ENCODE measurements at regions not wholly inside any gene's neighbourhood (a gene's known extent, or its start where the extent isn't known, plus 50 kb on each side); places are given as distances from the start of the nearest gene placed in this dataset.
A peak's percentile ranks its signal among the peaks of the same experiment; 100 is the strongest.

GRCh38 chr5:93794954-93795353 is 53.6 kb upstream of the POU5F2 start:
- Histone ChIP-seq H3K4me1 (ENCODE audit: control insufficient read depth in 3 of 3, insufficient read depth in 2 of 3, low read depth in 1 of 3, low read length in 2 of 3) (no peaks in the 10 kb centered on the region), H3K27ac (ENCODE audit: low read depth in 1 of 3, low read length in 2 of 3) (no peak overlapping the region), H3K9me3 (ENCODE audit: control insufficient read depth in 2 of 2, insufficient read depth in 1 of 2, low read depth in 1 of 2, low read length in 1 of 2) (no peaks in the 10 kb centered on the region), H3K4me3 (ENCODE audit: low read depth in 1 of 3, low read length in 3 of 3) (no peak overlapping the region), H3K27me3 (ENCODE audit: control insufficient read depth in 3 of 3, insufficient read depth in 3 of 3, low read length in 3 of 3) (no peaks in the 10 kb centered on the region), H3K36me3 (ENCODE audit: control insufficient read depth in 3 of 3, insufficient read depth in 2 of 3, low read depth in 1 of 3, low read length in 3 of 3) (peaks cover 0 to 7% (median 0%) of the 10 kb centered on the region in 3 donors)
- WGBS, 3 donors = 85 to 92% (median 87%) methylated on average over 5 of the region's 5 CpGs
- FAIRE-seq (no peak), DNase-seq (no peak)

- Histone ChIP-seq H3K36me3 (ENCODE audit: control insufficient read depth in 3 of 3, insufficient read depth in 2 of 3, low read depth in 1 of 3, low read length in 3 of 3) (peaks cover 0 to 7% (median 0%) of the 10 kb centered on the region in 3 donors), H3K9me3 (ENCODE audit: control insufficient read depth in 2 of 2, insufficient read depth in 1 of 2, low read depth in 1 of 2, low read length in 1 of 2) (no peaks in the 10 kb centered on the region), H3K4me3 (ENCODE audit: low read depth in 1 of 3, low read length in 3 of 3) (no peak overlapping the region), H3K27ac (ENCODE audit: low read depth in 1 of 3, low read length in 2 of 3) (no peak overlapping the region), H3K27me3 (ENCODE audit: control insufficient read depth in 3 of 3, insufficient read depth in 3 of 3, low read length in 3 of 3) (no peaks in the 10 kb centered on the region), H3K4me1 (ENCODE audit: control insufficient read depth in 3 of 3, insufficient read depth in 2 of 3, low read depth in 1 of 3, low read length in 2 of 3) (no peaks in the 10 kb centered on the region)
- WGBS, 3 donors = 93 to 95% (median 93%) methylated on average over 5 of the region's 5 CpGs
- FAIRE-seq (no peak), DNase-seq (no peak)
These were observed 51.9 kb upstream of the POU5F2 start for GRCh38 chr5:93793159-93793781.

- Histone ChIP-seq H3K9me3 (ENCODE audit: control insufficient read depth in 2 of 2, insufficient read depth in 1 of 2, low read depth in 1 of 2, low read length in 1 of 2) (no peaks in the 10 kb centered on the region), H3K4me3 (ENCODE audit: low read depth in 1 of 3, low read length in 3 of 3) (no peak overlapping the region), H3K27me3 (ENCODE audit: control insufficient read depth in 3 of 3, insufficient read depth in 3 of 3, low read length in 3 of 3) (no peaks in the 10 kb centered on the region), H3K36me3 (ENCODE audit: control insufficient read depth in 3 of 3, insufficient read depth in 2 of 3, low read depth in 1 of 3, low read length in 3 of 3) (peaks cover 0 to 7% (median 0%) of the 10 kb centered on the region in 3 donors), H3K4me1 (ENCODE audit: control insufficient read depth in 3 of 3, insufficient read depth in 2 of 3, low read depth in 1 of 3, low read length in 2 of 3) (no peaks in the 10 kb centered on the region), H3K27ac (ENCODE audit: low read depth in 1 of 3, low read length in 2 of 3) (no peak overlapping the region)
- 38 to 63% (median 55%) methylated on average over 3 of the region's 3 CpGs for WGBS, 3 donors
- DNase-seq = peak in 1 of 2 donors; percentile 42
- FAIRE-seq = no peak
These were observed 50.1 kb upstream of the POU5F2 start for GRCh38 chr5:93791518-93791972.

Data from small intestine (tissue), 7 donors.